Activated CD4-positive, alpha-beta memory T cell treated with anti-CD3 and anti-CD28 coated beads for 36 hours (primary cell): ENCODE measurements at regions not wholly inside any gene's neighbourhood (a gene's known extent, or its start where the extent isn't known, plus 50 kb on each side); places are given as distances from the start of the nearest gene placed in this dataset.

Experiments used
- CTCF ChIA-PET: fragments of 350-600 bp; sonication (Branson Sonifier 250); formaldehyde crosslinking; loops from one replicate; lab custom pipeline; 2021; ENCODE audit warnings: antibody characterized with exemption, inconsistent platforms; lab: Charles Lee
- POLR2A ChIA-PET: fragments of 350-600 bp; sonication (Branson Sonifier 250); formaldehyde crosslinking; loops from one replicate; lab custom pipeline; 2021; ENCODE audit warnings: antibody characterized with exemption; lab: Charles Lee
- DNase-seq: peaks from one replicate; pipeline ENCODE4 v3.0.0-alpha.2; 2020
- H3K27ac Mint-ChIP-seq: one replicate; pipeline ENCODE4 v1.8.0; 2021; ENCODE audit warnings: mixed read lengths
- H3K27me3 Mint-ChIP-seq: one replicate; pipeline ENCODE4 v1.8.0; 2021; ENCODE audit warnings: mixed read lengths
- H3K36me3 Mint-ChIP-seq: one replicate; pipeline ENCODE4 v1.8.0; 2021; ENCODE audit warnings: mixed read lengths
- H3K4me1 Mint-ChIP-seq: one replicate; pipeline ENCODE4 v1.8.0; 2021; ENCODE audit warnings: low read depth, mixed read lengths
- H3K4me3 Mint-ChIP-seq: one replicate; pipeline ENCODE4 v1.8.0; 2021; ENCODE audit warnings: mild to moderate bottlenecking, mixed read lengths
- H3K9me3 Mint-ChIP-seq: one replicate; pipeline ENCODE4 v1.8.0; 2021; ENCODE audit warnings: mixed read lengths
- intact Hi-C: fragments of 100-400 bp; cut with micrococcal nuclease; formaldehyde crosslinking; loops from one replicate; pipeline ENCODE4 v1.15.1; 2023

DNA sequence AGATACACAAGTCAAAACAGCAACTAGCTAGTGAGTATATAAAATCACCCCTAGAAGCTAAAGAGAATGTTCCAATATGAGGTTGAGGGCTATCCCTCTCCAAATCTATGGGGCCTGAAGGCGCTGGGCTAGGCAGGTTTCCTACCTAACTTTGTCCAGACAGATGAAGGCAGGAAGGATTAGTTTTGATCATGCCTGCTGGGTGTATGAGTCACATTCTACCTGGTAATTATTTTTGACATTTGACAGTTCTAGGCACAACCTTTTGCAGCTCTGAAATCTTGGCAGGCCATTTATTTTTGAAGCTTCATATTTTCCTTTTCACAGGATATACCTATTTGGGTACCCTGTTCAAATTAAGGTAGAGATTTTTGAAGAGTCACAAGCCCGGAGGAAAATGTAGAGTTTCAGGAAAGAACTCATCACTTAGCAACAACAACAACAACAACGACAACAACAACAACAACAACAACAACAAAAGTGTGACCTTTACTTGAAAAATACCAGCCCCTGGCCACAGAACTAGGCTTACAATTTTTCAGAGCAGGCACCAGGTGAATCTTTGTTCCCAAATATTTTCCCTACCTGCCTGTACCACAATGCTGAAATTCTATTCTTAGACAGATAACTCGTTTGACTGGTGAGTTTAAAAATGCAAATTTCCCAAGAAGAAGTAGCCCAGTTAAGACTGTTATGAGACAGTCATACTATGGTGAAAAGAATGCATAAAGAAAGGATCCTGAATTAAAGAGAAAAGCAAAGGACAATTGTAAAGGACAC, 175.5 kb upstream of the TUT7 start:
- POLR2A ChIA-PET = no interaction called here
- no peak overlapping the region for H3K4me3 Mint-ChIP-seq
- H3K36me3 Mint-ChIP-seq = no peaks in the 10 kb centered on the region
- H3K27ac Mint-ChIP-seq = no peak overlapping the region
- peaks cover 16% of the 10 kb centered on the region for H3K27me3 Mint-ChIP-seq
- CTCF ChIA-PET = no interaction called here
- no peaks in the 10 kb centered on the region for H3K4me1 Mint-ChIP-seq
- intact Hi-C loops = no loop called here
- no peak for DNase-seq
- no peaks in the 10 kb centered on the region for H3K9me3 Mint-ChIP-seq

DNA sequence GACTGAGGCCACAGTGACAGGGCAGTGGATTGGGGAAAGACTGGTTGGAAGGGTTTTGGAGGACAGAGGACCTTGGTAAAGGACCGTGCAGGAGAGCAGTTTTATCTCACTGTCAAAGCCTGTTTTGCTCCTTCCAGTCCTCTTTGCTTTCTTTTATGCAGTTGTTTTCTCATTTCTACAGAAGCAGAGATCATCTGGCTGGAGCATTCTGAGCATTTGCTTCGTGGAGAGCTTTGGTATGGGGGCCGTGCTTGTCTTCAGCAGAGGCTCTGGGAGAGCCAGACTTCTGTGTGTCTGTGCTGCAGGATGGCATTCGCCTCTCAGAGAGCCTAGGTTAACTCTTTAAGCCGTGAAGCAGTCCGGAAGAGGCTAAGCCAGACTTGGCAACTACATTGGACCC, 171.8 kb upstream of the TUT7 start:
- POLR2A ChIA-PET = no interaction called here
- Mint-ChIP-seq H3K27me3 (peaks cover 16% of the 10 kb centered on the region), H3K27ac (no peak overlapping the region), H3K36me3 (no peaks in the 10 kb centered on the region), H3K4me1 (no peaks in the 10 kb centered on the region), H3K9me3 (no peaks in the 10 kb centered on the region), H3K4me3 (no peak overlapping the region)
- DNase-seq = no peak
- CTCF ChIA-PET = no interaction called here
- intact Hi-C loops = no loop called here

DNA sequence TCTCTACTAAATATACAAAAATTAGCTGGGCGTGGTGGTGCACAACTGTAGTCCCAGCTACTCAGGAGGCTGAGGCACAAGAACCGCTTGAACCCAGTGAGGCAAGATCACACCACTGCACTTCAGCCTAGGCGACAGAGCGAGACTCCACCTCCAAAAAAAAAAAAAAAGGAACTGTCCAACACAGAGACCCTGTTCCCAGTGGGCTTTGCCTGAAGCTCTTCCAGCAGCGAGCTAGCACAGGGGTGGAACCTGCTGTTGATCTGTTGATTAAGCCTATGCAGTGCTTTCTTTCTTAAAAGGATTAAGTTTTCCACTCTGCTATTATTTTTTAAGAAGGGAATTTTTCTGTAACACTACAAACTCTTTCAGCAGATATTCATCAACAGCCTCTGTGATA, 171.0 kb upstream of the TUT7 start:
- no peaks in the 10 kb centered on the region for H3K4me1 Mint-ChIP-seq
- H3K4me3 Mint-ChIP-seq = no peak overlapping the region
- ChIA-PET POLR2A (no interaction called here), CTCF (no interaction called here)
- no peaks in the 10 kb centered on the region for H3K36me3 Mint-ChIP-seq
- no peak for DNase-seq
- H3K27me3 Mint-ChIP-seq = peaks cover 16% of the 10 kb centered on the region
- intact Hi-C loops = no loop called here
- H3K27ac Mint-ChIP-seq = no peak overlapping the region
- no peaks in the 10 kb centered on the region for H3K9me3 Mint-ChIP-seq

DNA sequence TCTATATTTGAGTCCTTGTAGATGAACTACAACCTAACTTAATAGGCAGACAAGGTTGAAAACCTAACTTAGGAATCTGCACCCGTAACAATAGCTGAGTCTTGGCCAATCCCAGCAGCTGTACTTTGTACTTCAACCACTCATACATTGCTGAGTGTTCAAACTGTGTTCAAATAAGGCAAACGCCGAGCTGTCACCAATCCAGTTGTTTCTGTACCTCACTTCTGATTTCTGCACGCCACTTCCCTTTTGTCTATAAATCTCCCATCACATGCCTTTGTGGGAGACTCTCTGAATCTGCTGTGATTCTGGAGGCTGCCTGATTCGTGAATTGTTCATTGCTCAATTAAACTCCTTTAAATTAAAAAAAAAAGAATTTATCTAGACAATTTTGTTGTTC, 167.8 kb upstream of the TUT7 start:
- Mint-ChIP-seq H3K36me3 (no peaks in the 10 kb centered on the region), H3K27me3 (peaks cover 6% of the 10 kb centered on the region), H3K27ac (no peak overlapping the region), H3K9me3 (no peaks in the 10 kb centered on the region), H3K4me3 (no peak overlapping the region), H3K4me1 (no peaks in the 10 kb centered on the region)
- intact Hi-C loops = no loop called here
- CTCF ChIA-PET = interaction anchor here (0.6 kb wide), 1 partner anchor 799 kb away, joined by 3 read pairs; no protein-coding TSS in a partner anchor
- POLR2A ChIA-PET = no interaction called here
- no peak for DNase-seq

DNA sequence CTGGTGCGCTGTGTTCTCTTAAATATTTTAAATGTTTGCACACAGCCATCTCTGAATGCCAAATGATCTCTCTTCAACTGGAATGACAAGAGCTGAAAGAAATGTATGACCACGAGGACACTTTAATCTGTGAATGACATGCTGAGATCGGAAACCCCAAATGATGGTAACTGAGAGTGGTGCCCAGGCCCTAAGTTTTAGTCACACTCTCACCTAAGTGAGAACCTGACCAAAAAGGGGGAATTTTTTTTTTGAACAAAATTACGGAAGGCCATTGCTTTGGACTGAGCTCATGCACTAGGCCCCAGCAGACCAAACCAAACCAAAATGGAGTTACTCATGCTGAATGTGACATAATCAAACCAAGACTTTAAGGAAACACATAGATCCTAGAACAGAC, 167.1 kb upstream of the TUT7 start:
- Mint-ChIP-seq H3K4me3 (no peak overlapping the region), H3K36me3 (no peaks in the 10 kb centered on the region), H3K27me3 (peaks cover 4% of the 10 kb centered on the region), H3K9me3 (no peaks in the 10 kb centered on the region), H3K27ac (no peak overlapping the region), H3K4me1 (no peaks in the 10 kb centered on the region)
- intact Hi-C loops = no loop called here
- ChIA-PET POLR2A (no interaction called here), CTCF (no interaction called here)
- DNase-seq = no peak

DNA sequence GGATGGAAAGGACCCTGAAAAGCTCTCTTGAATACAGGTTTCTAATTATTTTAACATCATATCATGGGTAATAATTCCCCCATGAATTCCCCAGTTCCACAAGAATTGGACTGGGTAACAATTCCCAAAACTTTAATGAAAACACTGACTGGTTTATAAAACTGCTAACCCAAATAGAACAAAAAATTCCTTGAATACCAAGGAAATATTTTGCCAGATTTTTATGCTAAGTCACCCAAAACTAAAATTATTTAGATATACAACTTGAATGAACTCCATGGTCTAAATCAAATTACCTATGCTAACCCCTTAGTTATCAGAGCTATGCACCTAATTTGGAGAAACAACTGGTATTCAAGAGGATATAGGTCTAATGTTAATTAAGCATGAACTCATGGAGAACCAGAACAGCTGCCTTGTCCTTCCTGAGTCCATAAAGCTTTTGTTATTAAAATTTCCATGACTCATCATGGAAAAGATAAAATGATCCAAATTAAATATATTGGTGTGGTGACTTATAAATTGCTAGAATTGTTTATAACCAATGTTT, 164.9 kb upstream of the TUT7 start:
- H3K4me3 Mint-ChIP-seq = no peak overlapping the region
- H3K27me3 Mint-ChIP-seq = no peaks in the 10 kb centered on the region
- H3K4me1 Mint-ChIP-seq = no peaks in the 10 kb centered on the region
- no peak overlapping the region for H3K27ac Mint-ChIP-seq
- ChIA-PET POLR2A (no interaction called here), CTCF (no interaction called here)
- intact Hi-C loops = no loop called here
- no peaks in the 10 kb centered on the region for H3K36me3 Mint-ChIP-seq
- H3K9me3 Mint-ChIP-seq = no peaks in the 10 kb centered on the region
- no peak for DNase-seq

DNA sequence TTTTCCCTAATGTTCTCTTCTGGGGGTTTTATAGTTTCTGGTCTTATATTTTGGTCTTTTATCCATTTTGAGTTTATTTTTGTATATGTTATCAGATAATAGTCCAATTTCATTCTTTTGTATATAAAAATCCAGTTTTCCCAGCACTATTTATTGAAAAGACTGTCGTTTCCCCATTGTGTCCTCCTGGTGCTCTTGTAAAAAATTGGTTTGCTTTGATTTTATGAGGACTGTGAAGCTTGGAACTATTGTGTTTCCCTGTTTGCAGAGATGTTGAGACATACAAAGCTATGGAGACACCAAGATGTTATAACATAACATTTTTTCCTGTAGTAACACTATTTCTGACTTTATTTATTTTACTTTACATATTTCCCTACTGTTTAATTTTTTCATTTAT, 163.3 kb upstream of the TUT7 start:
- CTCF ChIA-PET = no interaction called here
- Mint-ChIP-seq H3K27me3 (peaks cover 3% of the 10 kb centered on the region), H3K36me3 (no peaks in the 10 kb centered on the region), H3K4me3 (no peak overlapping the region), H3K9me3 (no peaks in the 10 kb centered on the region), H3K4me1 (no peaks in the 10 kb centered on the region), H3K27ac (no peak overlapping the region)
- intact Hi-C loops = no loop called here
- POLR2A ChIA-PET = no interaction called here
- no peak for DNase-seq

DNA sequence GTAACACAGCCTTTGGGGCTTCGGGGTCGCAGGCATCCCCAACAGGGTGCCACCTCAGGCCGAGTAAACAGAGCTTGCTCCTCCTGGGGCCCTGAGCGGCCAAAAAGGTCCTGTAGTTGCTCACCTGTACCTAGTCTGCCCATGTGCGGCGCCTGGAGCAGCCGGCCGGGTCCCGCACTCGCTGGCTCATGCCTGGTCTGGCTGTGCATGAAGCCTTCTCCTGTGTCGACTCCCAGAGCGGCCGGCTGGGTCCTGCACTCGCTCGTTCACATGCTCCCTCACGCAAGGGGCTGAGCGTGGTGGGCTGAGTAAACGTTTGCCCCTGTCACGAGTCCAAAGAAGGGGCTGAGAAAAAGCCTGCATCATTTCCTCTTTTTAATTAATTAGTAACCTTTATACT, 162.4 kb upstream of the TUT7 start:
- CTCF ChIA-PET = no interaction called here
- intact Hi-C loops = no loop called here

DNA sequence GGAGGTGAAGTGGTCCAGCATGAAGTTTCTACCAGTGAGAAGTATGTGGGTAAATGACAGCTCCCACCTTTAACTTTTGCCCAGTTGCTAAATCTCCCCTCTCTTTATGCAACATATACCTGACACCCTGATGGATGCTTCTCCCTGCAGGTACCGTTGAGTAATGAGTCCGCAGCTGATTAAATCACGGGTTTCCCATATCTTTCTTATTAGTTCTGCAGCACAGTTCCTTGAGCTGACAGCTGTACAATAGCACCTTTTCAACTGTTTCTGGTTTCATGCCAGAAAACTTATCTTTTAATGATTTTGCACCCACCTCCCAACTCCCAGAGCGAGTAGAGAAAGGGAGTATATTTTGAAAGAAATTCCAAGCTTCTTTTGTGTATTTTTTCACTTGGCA, 161.0 kb upstream of the TUT7 start:
- Mint-ChIP-seq H3K4me3 (no peak overlapping the region), H3K4me1 (no peaks in the 10 kb centered on the region), H3K27ac (no peak overlapping the region), H3K27me3 (peaks cover 3% of the 10 kb centered on the region), H3K36me3 (no peaks in the 10 kb centered on the region), H3K9me3 (no peaks in the 10 kb centered on the region)
- ChIA-PET CTCF (no interaction called here), POLR2A (no interaction called here)
- intact Hi-C loops = no loop called here
- DNase-seq = no peak

More for the DNA sequence above, 162.4 kb upstream of the TUT7 start:
- peaks cover 3% of the 10 kb centered on the region for H3K27me3 Mint-ChIP-seq
- no peak overlapping the region for H3K4me3 Mint-ChIP-seq
- H3K36me3 Mint-ChIP-seq = no peaks in the 10 kb centered on the region
- POLR2A ChIA-PET = no interaction called here
- no peaks in the 10 kb centered on the region for H3K9me3 Mint-ChIP-seq
- no peak overlapping the region for H3K27ac Mint-ChIP-seq
- DNase-seq = no peak
- no peaks in the 10 kb centered on the region for H3K4me1 Mint-ChIP-seq

DNA sequence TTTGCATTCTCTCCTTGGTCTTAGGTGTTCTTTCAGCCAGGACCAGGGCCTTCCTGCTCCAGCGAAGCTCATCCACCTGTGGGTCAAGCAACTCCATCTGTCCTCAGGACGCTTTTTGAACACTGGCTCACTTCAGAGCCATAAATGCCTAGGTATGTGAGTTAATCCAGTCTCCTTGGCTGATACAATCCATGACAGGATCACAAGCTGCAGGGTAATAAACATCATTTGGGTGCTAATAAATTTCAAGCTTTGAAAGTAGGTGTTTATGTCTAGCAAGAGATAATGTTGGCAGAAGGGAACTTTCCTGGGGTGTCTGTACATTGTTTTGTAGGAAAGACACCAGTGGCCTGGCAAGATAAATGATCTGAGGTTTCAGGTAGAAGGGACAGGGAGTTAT, 159.2 kb upstream of the TUT7 start:
- H3K36me3 Mint-ChIP-seq = no peaks in the 10 kb centered on the region
- ChIA-PET POLR2A (no interaction called here), CTCF (no interaction called here)
- no peak for DNase-seq
- no peaks in the 10 kb centered on the region for H3K4me1 Mint-ChIP-seq
- no peak overlapping the region for H3K27ac Mint-ChIP-seq
- H3K4me3 Mint-ChIP-seq = no peak overlapping the region
- H3K9me3 Mint-ChIP-seq = no peaks in the 10 kb centered on the region
- H3K27me3 Mint-ChIP-seq = peaks cover 3% of the 10 kb centered on the region
- intact Hi-C loops = no loop called here

DNA sequence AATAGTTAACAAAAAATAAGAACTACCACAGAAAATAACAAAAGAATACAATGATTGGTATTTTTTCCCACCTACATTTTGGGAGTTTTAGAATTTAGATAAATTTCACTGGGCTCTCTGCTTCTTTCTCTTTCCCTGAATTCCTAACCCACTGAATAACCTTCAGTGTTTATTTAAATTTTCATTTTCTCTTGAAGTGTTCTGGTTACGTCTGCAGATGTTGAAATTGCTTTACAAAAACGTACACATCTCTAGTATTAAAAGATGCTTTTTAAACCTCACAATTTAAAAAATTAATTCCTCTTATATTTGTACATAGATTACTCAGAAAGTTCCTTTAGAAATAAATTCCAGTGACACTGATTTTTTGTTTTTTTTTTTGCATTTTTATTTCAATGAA, 158.7 kb upstream of the TUT7 start:
- CTCF ChIA-PET = no interaction called here
- H3K4me1 Mint-ChIP-seq = no peaks in the 10 kb centered on the region
- no peaks in the 10 kb centered on the region for H3K9me3 Mint-ChIP-seq
- no peak overlapping the region for H3K27ac Mint-ChIP-seq
- H3K36me3 Mint-ChIP-seq = no peaks in the 10 kb centered on the region
- POLR2A ChIA-PET = no interaction called here
- peaks cover 3% of the 10 kb centered on the region for H3K27me3 Mint-ChIP-seq
- DNase-seq = no peak
- intact Hi-C loops = no loop called here
- H3K4me3 Mint-ChIP-seq = no peak overlapping the region

DNA sequence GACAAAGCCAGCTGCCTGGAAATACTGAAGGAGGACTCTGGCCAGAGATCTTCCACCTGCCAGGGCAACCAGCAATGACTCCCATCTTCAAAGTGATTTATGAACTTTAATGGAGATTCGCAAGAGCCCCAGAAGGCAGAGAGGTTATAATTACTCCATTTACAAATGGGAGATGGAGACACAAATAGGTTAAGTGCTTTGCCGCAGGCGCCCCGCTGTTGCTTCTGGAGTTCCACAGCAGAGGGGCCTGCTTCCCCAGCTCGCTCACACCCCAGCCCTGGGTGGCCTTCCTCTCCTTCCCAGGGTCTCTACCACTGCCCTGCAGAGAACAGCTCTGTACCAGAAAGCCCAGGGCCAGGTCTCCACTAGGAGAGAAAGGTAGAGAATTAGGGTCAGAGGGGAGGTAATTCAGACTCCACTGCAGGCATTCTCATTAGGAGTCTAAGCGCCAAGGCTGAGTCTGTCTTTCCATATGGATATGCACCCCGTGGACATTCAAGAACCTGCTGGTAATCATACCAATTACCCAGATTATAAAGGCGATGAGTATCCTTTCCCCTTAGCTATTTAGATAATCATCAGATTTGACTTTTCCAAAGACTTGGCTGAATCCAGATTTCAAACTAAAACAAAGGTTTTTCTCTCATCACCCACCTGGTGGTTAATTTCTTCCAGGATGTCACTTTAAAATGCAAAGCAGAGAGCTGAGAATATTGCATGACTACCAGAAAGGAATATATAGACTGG, 157.6 kb upstream of the TUT7 start:
- ChIA-PET POLR2A (no interaction called here), CTCF (no interaction called here)
- Mint-ChIP-seq H3K4me3 (no peak overlapping the region), H3K27ac (no peak overlapping the region), H3K36me3 (no peaks in the 10 kb centered on the region), H3K9me3 (no peaks in the 10 kb centered on the region), H3K4me1 (no peaks in the 10 kb centered on the region), H3K27me3 (peaks cover 3% of the 10 kb centered on the region)
- intact Hi-C loops = no loop called here
- DNase-seq = no peak
